ENCODE measurements at regions not wholly inside any gene's neighbourhood (a gene's known extent, or its start where the extent isn't known, plus 50 kb on each side); places are given as distances from the start of the nearest gene placed in this dataset.

DNA sequence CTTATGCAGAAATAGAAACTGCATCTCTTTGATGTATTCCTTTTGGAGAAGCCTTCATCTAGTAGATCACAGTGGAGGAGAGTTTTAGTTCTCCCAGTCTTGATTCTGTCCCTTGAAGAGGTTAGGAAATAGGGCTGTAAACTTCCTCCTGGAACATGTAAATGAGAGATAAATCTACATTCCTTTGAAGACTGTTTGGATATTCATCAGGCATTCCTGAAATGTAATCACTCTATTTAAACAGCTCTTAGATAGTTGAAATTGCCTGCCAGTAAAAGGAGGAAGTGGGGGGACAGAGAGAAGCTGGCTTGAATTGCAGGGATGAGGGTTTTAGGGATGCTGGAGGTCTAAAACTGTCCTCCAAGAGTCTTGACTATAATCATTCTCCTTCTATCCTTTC lies 254.3 kb upstream of the LRRC3B start:
- no peak for DNase-seq
- peaks cover 39% of the 10 kb centered on the region for H3K9me3 Mint-ChIP-seq
- no peak overlapping the region for H3K27ac Mint-ChIP-seq
- no peaks in the 10 kb centered on the region for H3K4me1 Mint-ChIP-seq (ENCODE audit: low read depth)
- no peaks in the 10 kb centered on the region; the same call in 1 of the 2 replicates for H3K36me3 Mint-ChIP-seq (ENCODE audit: low read depth)
- TF ChIP-seq, protein P1, sequence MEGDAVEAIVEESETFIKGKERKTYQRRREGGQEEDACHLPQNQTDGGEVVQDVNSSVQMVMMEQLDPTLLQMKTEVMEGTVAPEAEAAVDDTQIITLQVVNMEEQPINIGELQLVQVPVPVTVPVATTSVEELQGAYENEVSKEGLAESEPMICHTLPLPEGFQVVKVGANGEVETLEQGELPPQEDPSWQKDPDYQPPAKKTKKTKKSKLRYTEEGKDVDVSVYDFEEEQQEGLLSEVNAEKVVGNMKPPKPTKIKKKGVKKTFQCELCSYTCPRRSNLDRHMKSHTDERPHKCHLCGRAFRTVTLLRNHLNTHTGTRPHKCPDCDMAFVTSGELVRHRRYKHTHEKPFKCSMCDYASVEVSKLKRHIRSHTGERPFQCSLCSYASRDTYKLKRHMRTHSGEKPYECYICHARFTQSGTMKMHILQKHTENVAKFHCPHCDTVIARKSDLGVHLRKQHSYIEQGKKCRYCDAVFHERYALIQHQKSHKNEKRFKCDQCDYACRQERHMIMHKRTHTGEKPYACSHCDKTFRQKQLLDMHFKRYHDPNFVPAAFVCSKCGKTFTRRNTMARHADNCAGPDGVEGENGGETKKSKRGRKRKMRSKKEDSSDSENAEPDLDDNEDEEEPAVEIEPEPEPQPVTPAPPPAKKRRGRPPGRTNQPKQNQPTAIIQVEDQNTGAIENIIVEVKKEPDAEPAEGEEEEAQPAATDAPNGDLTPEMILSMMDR (IDR thresholded peaks at IDR 0.05), result no peak
- H3K4me3 Mint-ChIP-seq, result no peak overlapping the region
- H3K27me3 Mint-ChIP-seq (ENCODE audit: insufficient read depth), result no peaks in the 10 kb centered on the region; the same call in 1 of the 2 replicates

DNA sequence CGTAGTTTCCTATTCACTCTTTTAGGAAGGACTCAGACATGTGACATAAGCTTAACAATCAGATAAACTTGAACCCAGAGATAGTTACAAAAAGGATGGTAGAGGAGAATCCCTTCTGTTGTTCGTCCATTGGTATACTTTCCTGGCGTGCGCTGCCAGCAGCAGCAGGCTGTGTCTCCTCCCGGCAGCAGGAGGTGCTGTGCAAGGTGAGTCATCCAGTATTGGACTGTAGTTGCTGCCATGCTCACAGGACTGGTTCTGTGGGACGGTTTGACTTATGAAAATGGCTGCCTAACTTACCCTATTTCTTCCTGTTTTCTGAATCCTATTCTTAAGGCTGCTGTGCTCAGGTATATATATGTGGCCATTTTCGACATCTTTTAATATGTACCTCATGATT lies 253.4 kb upstream of the LRRC3B start:
- Mint-ChIP-seq H3K27ac (no peak overlapping the region), H3K9me3 (peaks cover 39% of the 10 kb centered on the region), H3K27me3 (ENCODE audit: insufficient read depth) (no peaks in the 10 kb centered on the region), H3K4me3 (no peak overlapping the region), H3K4me1 (ENCODE audit: low read depth) (no peaks in the 10 kb centered on the region), H3K36me3 (ENCODE audit: low read depth) (no peaks in the 10 kb centered on the region; the same call in 1 of the 2 replicates)
- TF ChIP-seq, protein P1 (IDR thresholded peaks at IDR 0.05), result no peak
- no peak for DNase-seq

DNA sequence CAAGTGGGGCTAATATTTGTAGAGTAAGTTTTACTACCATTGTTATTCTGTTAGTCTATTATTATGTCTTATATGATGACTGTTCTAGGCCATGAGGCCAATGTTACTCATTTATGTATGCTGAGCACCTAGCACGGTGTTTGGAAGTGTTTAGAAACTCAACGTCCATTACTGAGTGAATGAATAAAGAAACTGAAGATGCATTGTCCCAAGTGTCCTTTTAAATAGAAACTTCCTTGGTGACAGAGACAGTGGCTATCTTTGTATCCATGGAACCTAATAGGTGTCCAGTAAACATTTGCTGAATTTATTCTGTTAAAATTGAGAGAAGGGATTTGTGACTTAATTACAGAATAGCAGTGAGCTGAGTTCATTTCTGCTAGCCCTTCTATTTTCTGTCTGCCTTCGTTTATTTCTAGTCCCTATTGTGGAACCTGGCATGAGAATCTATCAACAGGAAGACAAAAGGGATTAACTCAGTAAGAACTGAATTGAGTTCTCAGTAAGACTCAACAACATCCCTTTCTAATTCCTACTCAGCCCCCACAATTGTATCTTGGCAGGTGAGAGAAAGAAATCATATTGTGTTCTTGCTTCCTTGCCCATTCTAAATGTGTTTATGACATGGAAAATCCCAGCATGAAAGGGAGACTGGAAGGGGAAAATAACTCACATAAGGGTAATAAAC lies 246.6 kb upstream of the LRRC3B start:
- TF ChIP-seq, protein P1 (IDR thresholded peaks at IDR 0.05), result no peak
- no peaks in the 10 kb centered on the region for H3K27me3 Mint-ChIP-seq (ENCODE audit: insufficient read depth)
- H3K9me3 Mint-ChIP-seq, result peaks cover 38% of the 10 kb centered on the region
- H3K36me3 Mint-ChIP-seq (ENCODE audit: low read depth), result no peaks in the 10 kb centered on the region
- no peak overlapping the region for H3K27ac Mint-ChIP-seq
- H3K4me3 Mint-ChIP-seq, result no peak overlapping the region
- no peak for DNase-seq
- no peaks in the 10 kb centered on the region for H3K4me1 Mint-ChIP-seq (ENCODE audit: low read depth)

DNA sequence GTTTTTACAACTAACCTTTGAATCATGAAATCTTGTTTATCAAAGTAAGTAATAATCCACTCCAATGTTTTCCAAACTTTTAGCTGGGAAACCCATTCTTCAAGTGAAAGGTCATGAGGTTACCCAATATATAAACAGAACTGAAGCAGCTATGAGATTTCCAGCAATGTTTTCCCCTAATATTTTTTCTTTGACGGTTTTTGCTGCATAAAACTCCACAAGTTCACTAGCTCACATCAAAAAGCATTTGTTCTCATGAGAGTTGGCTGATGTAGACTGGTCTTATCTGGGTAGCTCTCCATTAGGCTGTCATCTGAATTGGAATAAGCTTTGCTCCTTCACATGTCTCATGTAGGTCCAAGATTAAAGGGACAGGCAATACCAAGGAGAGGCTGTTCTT lies 241.2 kb upstream of the LRRC3B start:
- no peak overlapping the region for H3K27ac Mint-ChIP-seq
- DNase-seq, result no peak

DNA sequence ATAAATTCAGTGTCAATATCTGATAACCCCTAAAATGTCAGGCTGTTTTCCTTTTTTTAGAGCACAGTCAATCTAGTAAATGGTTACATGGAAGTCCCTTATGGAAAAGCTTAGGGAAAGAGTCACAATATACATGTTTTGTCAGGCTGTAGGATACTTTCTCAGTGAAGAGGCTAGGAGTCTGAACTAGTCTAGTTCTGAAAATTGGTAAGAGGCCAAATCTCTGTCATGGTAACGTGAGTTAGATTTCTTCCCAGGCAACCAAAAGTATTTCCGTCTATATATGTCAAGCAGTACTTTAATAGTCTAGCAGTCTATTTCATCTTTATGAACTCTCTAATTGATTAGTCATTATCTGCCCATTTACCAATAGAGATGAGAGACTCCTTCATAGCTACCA lies 215.9 kb upstream of the LRRC3B start:
- Mint-ChIP-seq H3K4me1 (ENCODE audit: low read depth) (no peaks in the 10 kb centered on the region), H3K9me3 (peaks cover 25% of the 10 kb centered on the region), H3K27me3 (ENCODE audit: insufficient read depth) (no peaks in the 10 kb centered on the region), H3K36me3 (ENCODE audit: low read depth) (no peaks in the 10 kb centered on the region), H3K27ac (no peak overlapping the region), H3K4me3 (no peak overlapping the region)
- DNase-seq, result no peak
- TF ChIP-seq, protein P1 (IDR thresholded peaks at IDR 0.05), result no peak

More for the DNA sequence above, 241.2 kb upstream of the LRRC3B start:
- H3K9me3 Mint-ChIP-seq, result peaks cover 22% of the 10 kb centered on the region
- no peaks in the 10 kb centered on the region for H3K36me3 Mint-ChIP-seq (ENCODE audit: low read depth)
- no peaks in the 10 kb centered on the region for H3K4me1 Mint-ChIP-seq (ENCODE audit: low read depth)
- H3K27me3 Mint-ChIP-seq (ENCODE audit: insufficient read depth), result no peaks in the 10 kb centered on the region
- TF ChIP-seq, protein P1 (IDR thresholded peaks at IDR 0.05), result no peak
- no peak overlapping the region for H3K4me3 Mint-ChIP-seq
